GM19372 (cell line): ENCODE measurements at regions not wholly inside any gene's neighbourhood (a gene's known extent, or its start where the extent isn't known, plus 50 kb on each side); places are given as distances from the start of the nearest gene placed in this dataset.
"Not testable (repeated sequence)": the region's sequence is repeated elsewhere in the genome, so short reads cannot be mapped to it uniquely, and the experiment has no call there.

Experiments used
- ATAC-seq: cut with Tn5 transposase; IDR thresholded peaks from one replicate; pipeline ENCODE4 v1.9.1; 2021; ENCODE audit warnings: mild to moderate bottlenecking, low read depth, moderate library complexity; ENCODE audit not compliant: unreplicated experiment

- ATAC-seq: no peak
These were observed 121.0 kb upstream of the MBNL1 start for GRCh38 chr3:152147748-152148147.

DNA sequence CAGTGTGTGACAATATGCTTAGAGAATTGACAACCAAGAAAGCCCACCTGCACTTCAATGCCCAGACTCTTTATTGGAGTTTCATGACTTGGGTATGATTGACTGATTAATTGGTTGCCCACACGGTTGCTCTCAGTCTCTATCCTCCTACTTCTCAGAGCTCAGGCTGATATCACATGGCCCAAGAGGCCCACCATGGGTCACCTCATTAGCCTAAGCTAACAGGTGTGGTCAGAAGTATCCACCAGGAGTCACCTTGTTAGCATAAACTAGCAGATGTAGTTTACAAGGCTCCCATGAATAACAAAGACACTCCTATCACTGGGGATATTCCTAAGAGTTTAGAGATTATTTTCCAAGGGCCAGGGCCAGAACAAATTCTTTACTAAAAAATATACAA lies 120.2 kb upstream of the MBNL1 start:
- no peak for ATAC-seq

DNA sequence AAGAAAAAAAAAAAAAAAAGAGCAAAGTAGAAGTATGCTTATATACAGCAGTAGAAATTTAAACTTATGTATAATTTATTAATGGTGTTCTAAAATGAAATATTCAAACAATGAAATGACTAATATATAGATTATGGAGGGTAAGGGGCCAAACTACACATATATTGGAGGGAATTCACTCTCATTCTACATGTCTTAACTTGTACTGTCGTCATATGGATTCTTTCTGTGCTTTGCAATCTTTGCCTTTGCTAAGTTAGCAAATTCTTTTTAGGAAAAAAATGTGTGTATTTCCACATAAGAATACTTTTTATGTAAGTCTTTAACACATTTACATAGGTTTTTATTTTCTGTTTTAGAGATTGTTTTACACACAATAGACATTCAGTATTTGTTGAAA lies 118.9 kb upstream of the MBNL1 start:
- ATAC-seq: no peak

DNA sequence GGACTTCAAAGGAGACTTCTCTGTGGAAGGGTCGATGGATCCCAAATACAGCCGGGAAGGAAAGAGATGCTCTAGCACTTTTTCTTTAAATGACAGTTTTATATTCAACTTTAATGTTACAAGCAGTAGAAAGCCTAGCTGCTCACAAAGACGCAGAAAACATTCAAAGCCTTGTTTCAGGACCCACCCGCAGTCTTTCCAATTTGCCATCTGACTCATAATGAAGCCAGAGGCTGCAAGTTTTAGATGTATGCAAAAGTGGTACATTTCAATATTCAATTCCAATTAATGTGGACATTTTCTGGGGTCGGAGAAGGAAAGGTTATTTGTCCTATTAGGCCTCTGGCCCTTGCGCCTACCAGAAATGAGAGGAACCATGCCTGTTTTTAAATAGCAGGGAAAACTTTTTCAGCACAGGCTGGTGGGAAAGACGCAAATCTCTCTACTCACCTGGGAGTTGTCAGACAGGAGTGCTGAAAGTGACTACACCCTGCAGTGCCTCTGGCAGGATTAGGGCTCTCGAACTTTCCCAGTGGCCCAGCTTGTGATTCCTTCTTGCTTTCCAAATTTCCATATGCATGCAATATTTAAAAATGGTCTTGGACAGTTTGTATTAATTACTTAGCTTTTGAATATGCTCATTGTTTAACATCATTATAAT lies 117.4 kb upstream of the MBNL1 start:
- no peak for ATAC-seq

DNA sequence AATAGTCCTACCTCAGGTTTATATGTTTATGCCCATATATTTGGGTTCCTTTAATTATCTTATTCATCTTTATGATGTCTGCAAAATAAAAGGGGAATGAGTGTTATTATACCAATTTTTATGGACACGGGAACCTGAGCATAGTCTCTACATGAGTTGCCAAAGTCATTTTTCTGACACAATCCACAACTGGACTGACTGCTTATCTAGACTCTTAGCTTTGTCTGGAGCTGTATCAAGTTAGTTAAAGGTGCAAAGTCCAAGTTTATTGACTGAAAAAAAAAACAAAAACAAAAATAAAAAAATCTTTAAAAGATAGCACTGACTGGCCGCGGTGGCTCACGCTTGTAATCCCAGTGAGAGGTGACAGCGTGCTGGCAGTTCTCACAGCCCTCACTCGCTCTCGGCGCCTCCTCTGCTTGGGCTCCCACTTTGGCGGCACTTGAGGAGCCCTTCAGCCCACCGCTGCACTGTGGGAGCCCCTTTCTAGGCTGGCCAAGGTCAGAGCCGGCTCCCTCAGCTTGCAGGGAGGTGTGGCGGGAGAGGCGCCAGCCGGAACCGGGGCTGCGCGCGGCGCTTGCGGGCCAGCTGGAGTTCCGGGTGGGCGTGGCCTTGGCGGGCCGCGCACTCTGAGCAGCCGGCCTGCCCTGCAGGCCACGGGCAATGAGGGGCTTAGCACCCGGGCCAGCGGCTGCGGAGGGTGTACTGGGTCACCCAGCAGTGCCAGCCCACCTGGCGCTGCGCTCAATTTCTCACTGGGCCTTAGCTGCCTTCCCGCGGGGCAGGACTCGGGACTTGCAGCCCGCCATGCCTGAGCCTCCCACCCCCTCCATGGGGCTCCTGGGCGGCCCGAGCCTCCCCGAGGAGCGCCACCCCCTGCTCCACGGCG lies 116.6 kb upstream of the MBNL1 start:
- ATAC-seq: not testable (repeated sequence)

DNA sequence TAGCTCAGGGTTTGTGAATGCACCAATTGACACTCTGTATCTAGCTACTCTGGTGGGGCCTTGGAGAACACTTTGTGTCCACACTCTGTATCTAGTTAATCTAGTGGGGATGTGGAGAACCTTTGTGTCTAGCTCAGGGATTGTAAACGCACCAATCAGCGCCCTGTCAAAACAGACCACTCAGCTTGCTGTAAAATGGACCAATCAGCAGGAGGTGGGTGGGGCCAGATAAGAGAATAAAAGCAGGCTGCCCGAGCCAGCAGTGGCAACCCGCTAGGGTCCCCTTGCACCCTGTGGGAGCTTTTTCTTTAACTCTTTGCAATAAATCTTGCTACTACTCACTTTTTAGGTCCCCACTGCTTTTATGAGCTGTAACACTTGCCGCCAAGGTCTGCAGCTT lies 115.6 kb upstream of the MBNL1 start:
- ATAC-seq: not testable (repeated sequence)

GRCh38 chr3:152155246-152156020 lies 113.3 kb upstream of the MBNL1 start:
- ATAC-seq: no peak

DNA sequence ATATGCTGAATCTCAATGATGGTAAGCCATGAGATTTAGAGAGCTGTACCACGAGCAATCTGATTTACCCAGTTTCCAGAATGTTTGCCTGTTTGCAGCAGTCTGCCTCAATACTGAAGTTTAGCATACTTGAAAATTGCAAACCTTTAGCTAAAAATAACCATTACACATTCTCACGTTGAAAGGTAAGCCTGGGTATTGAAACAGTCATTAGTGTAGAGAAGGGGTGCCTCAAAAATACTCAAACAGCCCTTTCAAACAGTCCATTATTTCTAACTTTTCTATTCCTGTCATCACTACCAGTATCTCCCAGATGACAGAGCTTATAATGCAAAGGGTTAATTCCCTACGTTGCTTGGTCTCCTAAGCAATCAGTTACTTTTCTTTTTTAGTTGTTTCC lies 111.8 kb upstream of the MBNL1 start:
- ATAC-seq: peak; percentile 53

- ATAC-seq: no peak
These were observed 111.4 kb upstream of the MBNL1 start for GRCh38 chr3:152157337-152157736.

- no peak for ATAC-seq
These were observed 109.4 kb upstream of the MBNL1 start for GRCh38 chr3:152159328-152159727.

DNA sequence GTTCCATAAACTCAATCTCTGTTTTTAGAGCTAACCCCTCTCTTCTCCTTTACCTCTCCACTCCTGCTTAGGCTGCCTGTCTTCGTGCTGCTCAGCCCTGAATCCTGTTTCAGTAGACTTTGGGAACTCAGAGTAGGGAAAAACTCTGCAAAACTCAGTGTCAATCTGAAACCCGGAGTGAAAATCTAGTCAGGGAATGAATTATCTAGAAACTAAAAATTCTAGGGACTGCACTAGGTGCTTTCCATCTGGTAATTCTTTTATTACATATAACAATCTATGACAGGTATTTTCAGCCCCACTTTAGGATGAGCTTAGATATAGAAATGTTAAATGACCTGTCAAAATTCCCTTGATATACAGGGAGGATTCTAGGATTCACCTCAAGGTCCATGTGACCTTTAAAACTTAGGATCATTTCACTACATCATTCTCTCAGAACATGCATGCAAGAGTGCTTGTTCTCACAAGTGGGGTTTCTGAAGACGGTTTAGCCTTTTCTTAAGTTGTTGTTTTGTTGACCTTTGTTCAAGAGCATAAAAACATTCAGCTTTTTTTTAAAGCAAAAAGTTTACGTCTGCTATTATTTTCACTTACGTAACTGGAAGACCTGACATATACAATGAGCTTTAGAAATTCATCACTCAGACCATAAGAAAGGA lies 108.2 kb upstream of the MBNL1 start:
- ATAC-seq: peak; percentile 38

- ATAC-seq: no peak
These were observed 96.3 kb upstream of the MBNL1 start for GRCh38 chr3:152172460-152172859.

GRCh38 chr3:152173627-152174026 lies 95.1 kb upstream of the MBNL1 start:
- no peak for ATAC-seq

DNA sequence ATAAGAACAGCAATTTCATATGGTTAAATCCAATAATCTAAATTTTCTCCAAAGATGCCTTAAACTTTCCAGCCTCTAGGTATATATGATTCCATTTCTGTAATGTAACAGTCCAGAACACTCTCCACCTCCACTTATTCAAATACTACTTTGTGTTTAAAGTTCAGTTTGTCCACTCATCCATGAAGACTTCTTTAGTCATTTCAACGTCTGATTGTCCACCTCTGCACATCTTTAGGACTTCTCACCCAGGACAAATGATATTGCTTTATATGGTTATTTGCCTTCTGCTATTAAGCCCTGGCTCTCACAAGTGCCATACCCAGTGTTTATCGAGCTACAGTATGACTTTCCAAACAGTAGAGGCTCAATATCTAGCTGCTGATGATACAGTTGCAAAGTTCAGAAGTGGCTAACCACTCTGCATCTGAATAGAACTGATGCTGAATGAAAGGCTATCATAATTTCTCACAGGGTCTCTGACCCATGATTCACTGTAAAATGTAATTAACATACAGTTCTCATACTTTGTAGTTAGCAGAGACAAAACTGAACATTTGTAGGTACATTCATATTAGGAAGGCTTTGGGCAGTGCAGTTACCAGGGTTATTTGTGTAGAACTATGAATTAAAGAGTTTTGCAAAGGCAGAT lies 93.7 kb upstream of the MBNL1 start:
- ATAC-seq: no peak

DNA sequence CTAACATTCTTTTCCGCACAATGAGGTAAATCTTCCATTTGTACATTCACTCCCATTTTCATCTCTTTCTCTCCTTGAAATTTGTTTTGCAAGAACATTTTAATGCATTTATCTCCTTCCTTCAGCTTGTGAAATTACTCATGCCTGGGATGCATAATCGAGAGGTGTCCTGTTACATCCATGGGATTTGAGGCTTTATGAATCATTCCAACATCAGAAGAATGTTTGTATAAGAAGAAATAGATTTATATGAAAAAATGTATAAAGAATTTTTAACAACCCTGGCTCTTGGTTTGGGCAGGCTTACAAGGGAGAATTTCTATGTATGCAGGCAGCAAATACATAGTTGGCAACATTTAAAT lies 93.2 kb upstream of the MBNL1 start:
- ATAC-seq: no peak

DNA sequence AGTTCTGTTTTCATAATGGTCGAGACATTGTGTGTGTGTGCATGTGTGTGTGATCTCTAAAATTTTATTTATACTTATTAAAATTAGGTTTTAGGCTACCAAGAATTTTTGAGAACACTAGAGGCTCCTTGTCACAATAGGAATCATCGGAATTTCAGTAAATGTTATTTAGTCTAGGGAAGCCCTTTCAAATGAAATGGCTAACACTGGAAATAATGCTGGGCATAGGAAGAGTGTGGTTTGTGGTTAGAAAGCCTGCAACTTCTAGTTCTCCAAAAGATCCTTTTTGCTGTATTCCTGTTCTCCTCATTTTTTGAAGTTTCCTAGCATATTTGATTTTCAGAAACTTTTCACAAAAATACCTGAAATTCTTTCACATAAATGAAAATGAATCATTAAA lies 92.5 kb upstream of the MBNL1 start:
- no peak for ATAC-seq

GRCh38 chr3:152176998-152177397 lies 91.7 kb upstream of the MBNL1 start:
- ATAC-seq: no peak

- ATAC-seq: peak; percentile 95
These were observed 91.0 kb upstream of the MBNL1 start for GRCh38 chr3:152177757-152178156.

- ATAC-seq: no peak
These were observed 85.3 kb upstream of the MBNL1 start for GRCh38 chr3:152183473-152183872.

DNA sequence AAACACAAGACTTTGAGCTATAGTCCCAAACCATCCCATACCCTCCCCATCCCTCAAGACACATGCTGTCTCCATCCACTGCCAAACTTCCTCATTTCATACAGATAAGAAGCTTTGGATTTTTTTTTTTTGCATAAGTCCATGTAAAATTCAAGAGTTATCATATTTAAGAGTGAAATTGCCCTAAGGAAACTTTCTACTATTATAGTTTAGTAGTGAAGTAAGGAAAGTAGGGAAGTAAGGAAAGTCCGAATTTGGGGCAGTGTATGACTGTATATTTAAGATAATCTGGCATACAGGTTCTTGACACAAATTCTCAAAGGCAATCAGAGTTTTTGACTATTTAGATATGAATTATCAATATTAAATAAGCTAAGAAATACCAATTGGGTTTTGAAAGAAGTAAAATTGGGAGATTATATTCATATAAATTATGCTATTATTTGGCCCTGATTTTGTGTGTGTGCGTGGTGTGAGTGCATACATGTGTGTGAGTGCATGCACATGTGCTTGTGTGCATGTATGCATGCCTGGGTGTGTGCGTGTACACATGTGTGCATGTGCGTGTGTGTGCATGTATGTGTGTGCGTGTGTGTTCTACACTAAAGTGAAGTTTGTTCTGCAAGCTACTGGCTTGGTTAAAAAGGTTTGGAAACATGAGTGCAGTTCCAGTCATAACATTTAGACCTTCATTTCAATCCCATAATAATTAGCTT lies 83.6 kb upstream of the MBNL1 start:
- no peak for ATAC-seq
